CD4-positive, alpha-beta memory T cell (primary cell): ENCODE measurements at regions not wholly inside any gene's neighbourhood (a gene's known extent, or its start where the extent isn't known, plus 50 kb on each side); places are given as distances from the start of the nearest gene placed in this dataset.

ENCODE experiments used
- CTCF ChIA-PET: fragments of 350-600 bp; sonication (Branson Sonifier 250); formaldehyde crosslinking; loops from one replicate; lab custom pipeline; 2021; ENCODE audit warnings: inconsistent platforms; ENCODE audit not compliant: partially characterized antibody; lab: Charles Lee
- POLR2A ChIA-PET: fragments of 350-600 bp; sonication (Branson Sonifier 250); formaldehyde crosslinking; loops from one replicate; lab custom pipeline; 2021; ENCODE audit not compliant: partially characterized antibody; lab: Charles Lee
- DNase-seq, 5 donors: peaks; one replicate each; pipeline versions ENCODE4 v3.0.0 to v3.0.0-alpha.2; 2020 to 2022; ENCODE audit warnings: mixed read lengths in 1 of 5
- H3K27ac ChIP-seq: one replicate; pipeline ENCODE4 v1.7.0; 2013; ENCODE audit warnings: low read depth, low read length
- H3K27me3 ChIP-seq: 2 replicates; pipeline ENCODE4 v1.7.0; 2013; ENCODE audit warnings: mild to moderate bottlenecking, low read length, moderate library complexity; ENCODE audit not compliant: insufficient read depth
- H3K36me3 ChIP-seq: 2 replicates; pipeline ENCODE4 v1.7.0; 2013; ENCODE audit warnings: mild to moderate bottlenecking, low read length, moderate library complexity; ENCODE audit not compliant: insufficient read depth
- H3K4me1 ChIP-seq: 2 replicates; pipeline ENCODE4 v1.7.0; 2013; ENCODE audit warnings: mild to moderate bottlenecking, low read length, moderate library complexity; ENCODE audit not compliant: insufficient read depth
- H3K4me3 ChIP-seq, 2 donors: one replicate each; pipeline ENCODE4 v1.7.0; 2013; ENCODE audit warnings: low read length in 2 of 2, mild to moderate bottlenecking in 1 of 2
- H3K9me3 ChIP-seq, 2 donors: one replicate each; pipeline ENCODE4 v1.7.0; 2013; ENCODE audit warnings: low read length in 2 of 2, control low read depth in 1 of 2; ENCODE audit not compliant: control insufficient read depth in 1 of 2
- H3K27ac Mint-ChIP-seq, 7 donors: one replicate each; pipeline ENCODE4 v1.8.0; 2020 to 2021; ENCODE audit warnings: mixed read lengths in 7 of 7, mild to moderate bottlenecking in 6 of 7, inconsistent platforms in 3 of 7, moderate library complexity in 3 of 7
- H3K27me3 Mint-ChIP-seq, 2 donors: one replicate each; pipeline ENCODE4 v1.8.0; 2020 to 2021; ENCODE audit warnings: mixed read lengths in 2 of 2
- H3K36me3 Mint-ChIP-seq, 2 donors: one replicate each; pipeline ENCODE4 v1.8.0; 2020 to 2021; ENCODE audit warnings: mixed read lengths in 2 of 2, inconsistent platforms in 1 of 2, mild to moderate bottlenecking in 1 of 2
- H3K4me1 Mint-ChIP-seq, 4 donors: one replicate each; pipeline ENCODE4 v1.8.0; 2020 to 2021; ENCODE audit warnings: mixed read lengths in 4 of 4, mild to moderate bottlenecking in 1 of 4
- H3K4me3 Mint-ChIP-seq, 8 donors: one replicate each; pipeline ENCODE4 v1.8.0; 2020 to 2021; ENCODE audit warnings: mixed read lengths in 8 of 8, mild to moderate bottlenecking in 7 of 8, moderate library complexity in 6 of 8, inconsistent platforms in 3 of 8
- H3K9me3 Mint-ChIP-seq, 8 donors: one replicate each; pipeline ENCODE4 v1.8.0; 2020 to 2021; ENCODE audit warnings: mixed read lengths in 8 of 8, mild to moderate bottlenecking in 5 of 8, inconsistent platforms in 3 of 8, moderate library complexity in 1 of 8
- intact Hi-C: fragments of 100-400 bp; cut with micrococcal nuclease; formaldehyde crosslinking; loops from one replicate; pipeline ENCODE4 v1.15.1; 2023

- intact Hi-C loops: no loop called here
- CTCF ChIA-PET: no interaction called here
- H3K36me3 Mint-ChIP-seq: no peaks in the 10 kb centered on the region
Observed at GRCh38 chr1:115215703-115216521, 122.1 kb downstream of the NGF start.

GRCh38 chr1:115215110-115215509, 122.9 kb downstream of the NGF start:
- Mint-ChIP-seq H3K4me3 (no peak overlapping the region), H3K36me3 (no peaks in the 10 kb centered on the region), H3K27me3 (peaks cover 2 to 10% of the 10 kb centered on the region in 2 donors), H3K9me3 (peaks cover 0 to 2% (median 0%) of the 10 kb centered on the region in 8 donors), H3K4me1 (no peaks in the 10 kb centered on the region), H3K27ac (no peak overlapping the region)
- Histone ChIP-seq H3K27me3 (no peaks in the 10 kb centered on the region), H3K36me3 (no peaks in the 10 kb centered on the region), H3K9me3 (no peaks in the 10 kb centered on the region), H3K4me1 (no peaks in the 10 kb centered on the region), H3K27ac (no peak overlapping the region), H3K4me3 (no peak overlapping the region)
- intact Hi-C loops: no loop called here
- DNase-seq: no peak
- ChIA-PET POLR2A (no interaction called here), CTCF (no interaction called here)

More at GRCh38 chr1:115215703-115216521, 122.1 kb downstream of the NGF start:
- H3K4me1 ChIP-seq: no peaks in the 10 kb centered on the region
- Mint-ChIP-seq H3K27me3 (peaks cover 2 to 11% of the 10 kb centered on the region in 2 donors), H3K4me3 (no peak overlapping the region), H3K9me3 (peaks cover 0 to 3% (median 0%) of the 10 kb centered on the region in 8 donors), H3K27ac (no peak overlapping the region), H3K4me1 (no peaks in the 10 kb centered on the region)
- H3K27ac ChIP-seq: no peak overlapping the region
- POLR2A ChIA-PET: no interaction called here
- H3K36me3 ChIP-seq: no peaks in the 10 kb centered on the region
- no peaks in the 10 kb centered on the region for H3K27me3 ChIP-seq
- DNase-seq: no peak
- H3K4me3 ChIP-seq: no peak overlapping the region
- no peaks in the 10 kb centered on the region for H3K9me3 ChIP-seq

- no peaks in the 10 kb centered on the region for H3K36me3 Mint-ChIP-seq
- no peaks in the 10 kb centered on the region for H3K27me3 ChIP-seq
- H3K27me3 Mint-ChIP-seq: peaks cover 0 to 7% of the 10 kb centered on the region in 2 donors
- no peak for DNase-seq
- H3K27ac ChIP-seq: no peak overlapping the region
- H3K9me3 ChIP-seq: no peaks in the 10 kb centered on the region
- CTCF ChIA-PET: no interaction called here
- no peak overlapping the region for H3K4me3 ChIP-seq
- H3K27ac Mint-ChIP-seq: no peak overlapping the region
- no peaks in the 10 kb centered on the region for H3K36me3 ChIP-seq
- H3K4me1 ChIP-seq: no peaks in the 10 kb centered on the region
- no peak overlapping the region for H3K4me3 Mint-ChIP-seq
- peaks cover 0 to 2% (median 0%) of the 10 kb centered on the region in 8 donors for H3K9me3 Mint-ChIP-seq
- POLR2A ChIA-PET: no interaction called here
- H3K4me1 Mint-ChIP-seq: no peaks in the 10 kb centered on the region
- intact Hi-C loops: no loop called here
Observed at GRCh38 chr1:115214098-115214497, 124.0 kb downstream of the NGF start.

GRCh38 chr1:115213130-115213529, 123.8 kb upstream of the TSPAN2 start:
- Histone ChIP-seq H3K27ac (no peak overlapping the region), H3K27me3 (no peaks in the 10 kb centered on the region), H3K4me3 (no peak overlapping the region), H3K4me1 (no peaks in the 10 kb centered on the region), H3K36me3 (no peaks in the 10 kb centered on the region), H3K9me3 (no peaks in the 10 kb centered on the region)
- Mint-ChIP-seq H3K4me3 (no peak overlapping the region), H3K27ac (no peak overlapping the region), H3K4me1 (no peaks in the 10 kb centered on the region), H3K36me3 (no peaks in the 10 kb centered on the region), H3K27me3 (peaks cover 0 to 7% of the 10 kb centered on the region in 2 donors), H3K9me3 (peaks cover 0 to 2% (median 0%) of the 10 kb centered on the region in 8 donors)
- no peak for DNase-seq
- POLR2A ChIA-PET: no interaction called here
- CTCF ChIA-PET: no interaction called here
- intact Hi-C loops: no loop called here

- CTCF ChIA-PET: interaction anchor here (1.0 kb wide), 1 partner anchor 73 kb away, joined by 3 read pairs; no protein-coding TSS in a partner anchor
- intact Hi-C loops: no loop called here
Observed at GRCh38 chr1:115211071-115211745, 121.9 kb upstream of the TSPAN2 start.

GRCh38 chr1:115210302-115210711, 121.0 kb upstream of the TSPAN2 start:
- intact Hi-C loops: no loop called here
- DNase-seq: no peak
- no peaks in the 10 kb centered on the region for H3K4me1 Mint-ChIP-seq
- Histone ChIP-seq H3K36me3 (no peaks in the 10 kb centered on the region), H3K27ac (no peak overlapping the region), H3K4me1 (no peaks in the 10 kb centered on the region), H3K27me3 (no peaks in the 10 kb centered on the region), H3K9me3 (no peaks in the 10 kb centered on the region), H3K4me3 (no peak overlapping the region)
- H3K9me3 Mint-ChIP-seq: peaks cover 0 to 4% (median 0%) of the 10 kb centered on the region in 8 donors
- POLR2A ChIA-PET: no interaction called here
- H3K27ac Mint-ChIP-seq: no peak overlapping the region
- H3K27me3 Mint-ChIP-seq: peaks cover 3 to 4% of the 10 kb centered on the region in 2 donors
- no peak overlapping the region for H3K4me3 Mint-ChIP-seq
- H3K36me3 Mint-ChIP-seq: no peaks in the 10 kb centered on the region
- CTCF ChIA-PET: interaction anchor here (1.0 kb wide), 1 partner anchor 72 kb away, joined by 3 read pairs; no protein-coding TSS in a partner anchor

More at GRCh38 chr1:115211071-115211745, 121.9 kb upstream of the TSPAN2 start:
- no peaks in the 10 kb centered on the region for H3K9me3 ChIP-seq
- Mint-ChIP-seq H3K27me3 (peaks cover 3 to 4% of the 10 kb centered on the region in 2 donors), H3K4me1 (no peaks in the 10 kb centered on the region), H3K9me3 (peaks cover 0 to 4% (median 0%) of the 10 kb centered on the region in 8 donors), H3K4me3 (no peak overlapping the region), H3K36me3 (no peaks in the 10 kb centered on the region), H3K27ac (no peak overlapping the region)
- no peaks in the 10 kb centered on the region for H3K4me1 ChIP-seq
- no peak overlapping the region for H3K4me3 ChIP-seq
- no peak overlapping the region for H3K27ac ChIP-seq
- H3K27me3 ChIP-seq: no peaks in the 10 kb centered on the region
- no peaks in the 10 kb centered on the region for H3K36me3 ChIP-seq
- no peak for DNase-seq
- POLR2A ChIA-PET: no interaction called here

GRCh38 chr1:115204513-115204912, 115.2 kb upstream of the TSPAN2 start:
- Histone ChIP-seq H3K27me3 (no peaks in the 10 kb centered on the region), H3K36me3 (no peaks in the 10 kb centered on the region), H3K4me3 (no peak overlapping the region), H3K9me3 (no peaks in the 10 kb centered on the region), H3K27ac (no peak overlapping the region), H3K4me1 (no peaks in the 10 kb centered on the region)
- ChIA-PET POLR2A (no interaction called here), CTCF (no interaction called here)
- H3K27ac Mint-ChIP-seq: no peak overlapping the region
- peaks cover 0 to 7% of the 10 kb centered on the region in 2 donors for H3K27me3 Mint-ChIP-seq
- H3K9me3 Mint-ChIP-seq: peaks cover 0 to 25% (median 16%) of the 10 kb centered on the region in 8 donors
- no peaks in the 10 kb centered on the region for H3K4me1 Mint-ChIP-seq
- intact Hi-C loops: no loop called here
- no peak overlapping the region for H3K4me3 Mint-ChIP-seq
- DNase-seq: no peak
- no peaks in the 10 kb centered on the region for H3K36me3 Mint-ChIP-seq
